Left lung (tissue), 4 donors: ENCODE measurements at regions not wholly inside any gene's neighbourhood (a gene's known extent, or its start where the extent isn't known, plus 50 kb on each side); places are given as distances from the start of the nearest gene placed in this dataset.
"Not testable (repeated sequence)": the region's sequence is repeated elsewhere in the genome, so short reads cannot be mapped to it uniquely, and the experiment has no call there.

Source experiments
- ATAC-seq: fragments of 200-7000 bp; cut with Tn5 transposase; one replicate; pipeline ENCODE4 v1.9.1; 2020; ENCODE audit warnings: moderate library complexity
- DNase-seq, 4 donors: peaks; one replicate each; pipeline ENCODE4 v3.0.0-alpha.2; 2013 to 2020
- H3K27ac ChIP-seq, 2 donors: fragments of 200-600 bp; sonication (generic) in 1 of 2; one replicate each; pipeline versions ENCODE4 v1.5.0 to v1.8.0; 2020 to 2021
- H3K27me3 ChIP-seq, 2 donors: fragments of 200-600 bp; sonication (generic) in 1 of 2; one replicate each; pipeline versions ENCODE4 v1.5.0 to v1.8.0; 2020 to 2021
- H3K36me3 ChIP-seq, 2 donors: fragments of 200-600 bp; sonication (generic) in 1 of 2; one replicate each; pipeline versions ENCODE4 v1.5.0 to v1.8.0; 2020 to 2021
- H3K4me1 ChIP-seq, 2 donors: fragments of 200-600 bp; one replicate each; pipeline ENCODE4 v1.8.0; 2021
- H3K4me3 ChIP-seq, 2 donors: fragments of 200-600 bp; sonication (generic) in 1 of 2; one replicate each; pipeline versions ENCODE4 v1.5.0 to v1.8.0; 2020 to 2021; ENCODE audit warnings: mild to moderate bottlenecking in 1 of 2
- H3K9me3 ChIP-seq, 2 donors: fragments of 200-600 bp; sonication (generic) in 1 of 2; one replicate each; pipeline versions ENCODE4 v1.5.0 to v1.8.0; 2020 to 2021
- CTCF ChIP-seq, 2 donors: fragments of 200-600 bp; sonication (generic) in 1 of 2; IDR thresholded peaks; one replicate each; pipeline versions ENCODE4 v1.5.0 to v1.8.0; 2021; ENCODE audit warnings: antibody characterized with exemption in 2 of 2
- intact Hi-C, 2 donors: fragments of 100-400 bp; cut with DNase I; formaldehyde crosslinking; loops; one replicate each; pipeline versions ENCODE4 v1.11.2 to v1.14.2; 2022
- donor health status: DM: no; HTN: yes; CAD: no.
- donor health status: DM: no; HTN: no; CAD: no.

GRCh38 chr16:58999762-59000161 lies 265.6 kb upstream of the GOT2 start:
- no peak for TF ChIP-seq CTCF (IDR thresholded peaks at IDR 0.05)
- H3K27me3 ChIP-seq, result no peaks in the 10 kb centered on the region
- H3K9me3 ChIP-seq, result no peaks in the 10 kb centered on the region
- intact Hi-C loops, result no loop called here
- no peak overlapping the region for H3K27ac ChIP-seq
- ATAC-seq (no peak), DNase-seq (peak in 2 of 4 donors; percentile 0 to 7)
- H3K4me3 ChIP-seq, result no peak overlapping the region
- no peaks in the 10 kb centered on the region for H3K36me3 ChIP-seq
- H3K4me1 ChIP-seq, result no peaks in the 10 kb centered on the region

DNA sequence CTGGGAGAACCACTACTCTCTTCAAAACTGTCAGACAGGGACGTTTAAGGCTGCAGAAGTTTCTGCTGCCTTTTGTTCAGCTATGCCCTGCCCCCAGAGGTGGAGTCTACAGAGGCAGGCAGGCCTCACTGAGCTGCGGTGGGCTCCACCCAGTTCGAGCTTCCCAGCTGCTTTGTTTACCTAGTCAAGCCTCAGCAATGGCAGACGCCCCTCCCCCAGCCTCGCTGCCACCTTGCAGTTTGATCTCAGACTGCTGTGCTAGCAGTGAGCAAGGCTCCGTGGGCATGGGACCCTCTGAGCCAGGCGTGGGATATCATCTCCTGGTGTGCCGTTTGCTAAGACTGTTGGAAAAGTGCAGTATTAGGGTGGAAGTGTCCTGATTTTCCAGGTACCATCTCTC lies 258.6 kb upstream of the GOT2 start:
- H3K27me3 ChIP-seq, H3K36me3 ChIP-seq, H3K4me1 ChIP-seq, H3K4me3 ChIP-seq, H3K27ac ChIP-seq, intact Hi-C loops, DNase-seq, ATAC-seq: not testable (repeated sequence)
- peaks cover 0 to 18% of the 10 kb centered on the region in 2 donors for H3K9me3 ChIP-seq

DNA sequence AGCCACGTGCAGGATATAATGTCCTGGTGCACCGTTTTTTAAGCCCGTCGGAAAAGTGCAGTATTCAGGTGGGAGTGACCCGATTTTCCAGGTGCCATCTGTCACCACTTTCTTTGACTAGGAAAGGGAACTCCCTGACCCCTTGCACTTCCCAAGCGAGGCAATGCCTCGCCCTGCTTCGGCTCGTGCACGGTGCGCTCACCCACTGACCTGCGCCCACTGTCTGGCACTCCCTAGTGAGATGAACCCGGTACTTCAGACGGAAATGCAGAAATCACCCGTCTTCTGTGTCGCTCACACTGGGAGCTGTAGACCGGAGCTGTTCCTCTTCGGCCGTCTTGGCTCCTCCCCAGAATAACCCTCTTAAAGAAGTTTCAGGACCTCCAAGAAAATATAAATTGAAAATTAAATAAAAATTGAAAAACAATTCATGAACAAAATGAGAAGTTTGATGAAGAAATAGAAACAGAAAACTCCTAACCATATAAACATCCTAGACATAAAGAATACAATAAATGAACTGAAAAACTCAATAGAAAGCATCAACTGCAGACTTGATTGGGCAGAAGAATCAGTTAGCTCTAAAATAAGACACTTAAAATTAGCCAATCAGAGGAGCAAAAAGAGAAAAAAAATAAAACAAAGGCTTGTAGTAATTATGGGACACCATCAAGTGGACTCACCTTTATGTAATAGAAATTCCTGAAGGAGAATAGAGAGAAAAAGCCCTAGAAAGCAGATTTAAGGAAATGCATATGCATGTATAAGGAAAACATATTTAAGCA lies 249.3 kb upstream of the GOT2 start:
- H3K27me3 ChIP-seq, H3K4me1 ChIP-seq, intact Hi-C loops, H3K36me3 ChIP-seq, H3K4me3 ChIP-seq, DNase-seq, H3K27ac ChIP-seq, ATAC-seq: not testable (repeated sequence)
- peaks cover 0 to 23% of the 10 kb centered on the region in 2 donors for H3K9me3 ChIP-seq

DNA sequence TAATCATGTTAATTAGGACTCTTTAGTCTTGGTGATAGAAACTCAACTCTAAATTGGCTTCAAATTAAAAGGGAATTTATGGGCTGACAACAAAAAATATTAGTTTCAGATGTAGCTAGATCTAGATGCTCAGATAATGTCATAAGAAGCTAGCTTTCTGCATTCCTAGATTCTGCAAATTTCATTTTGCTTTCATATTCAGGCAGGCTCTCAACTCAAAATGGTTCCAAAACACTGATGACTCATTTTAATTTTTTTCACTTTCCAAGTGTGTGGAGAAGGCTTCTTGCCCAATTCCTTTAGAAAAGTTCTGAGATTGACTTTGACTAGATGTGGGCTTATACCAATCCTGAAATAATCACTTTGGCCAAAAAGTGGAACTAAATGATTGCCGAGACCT lies 236.7 kb upstream of the GOT2 start:
- Histone ChIP-seq H3K36me3 (no peaks in the 10 kb centered on the region), H3K9me3 (no peaks in the 10 kb centered on the region), H3K4me3 (no peak overlapping the region), H3K27me3 (no peaks in the 10 kb centered on the region), H3K4me1 (no peaks in the 10 kb centered on the region), H3K27ac (no peak overlapping the region)
- no peak for ATAC-seq
- intact Hi-C loops, result no loop called here
- no peak for DNase-seq
- no peak for TF ChIP-seq CTCF (IDR thresholded peaks at IDR 0.05)

- no peak for TF ChIP-seq CTCF (IDR thresholded peaks at IDR 0.05)
- Histone ChIP-seq H3K27ac (no peak overlapping the region), H3K9me3 (peaks cover 0 to 6% of the 10 kb centered on the region in 2 donors), H3K36me3 (no peaks in the 10 kb centered on the region), H3K4me1 (no peaks in the 10 kb centered on the region), H3K4me3 (no peak overlapping the region), H3K27me3 (no peaks in the 10 kb centered on the region)
- ATAC-seq, result no peak
- intact Hi-C loops, result no loop called here
- no peak for DNase-seq
These were observed 229.4 kb upstream of the GOT2 start for GRCh38 chr16:58963479-58963878.

- Histone ChIP-seq H3K27ac (no peak overlapping the region), H3K4me3 (no peak overlapping the region), H3K27me3 (no peaks in the 10 kb centered on the region), H3K36me3 (no peaks in the 10 kb centered on the region), H3K4me1 (no peaks in the 10 kb centered on the region), H3K9me3 (peaks cover 0 to 6% of the 10 kb centered on the region in 2 donors)
- ATAC-seq (no peak), DNase-seq (no peak)
- TF ChIP-seq CTCF (IDR thresholded peaks at IDR 0.05), result no peak
- intact Hi-C loops, result no loop called here
These were observed 228.7 kb upstream of the GOT2 start for GRCh38 chr16:58962811-58963210.
